ENCODE measurements at regions not wholly inside any gene's neighbourhood (a gene's known extent, or its start where the extent isn't known, plus 50 kb on each side); places are given as distances from the start of the nearest gene placed in this dataset.
"Not testable (repeated sequence)": the region's sequence is repeated elsewhere in the genome, so short reads cannot be mapped to it uniquely, and the experiment has no call there.

- no peak for DNase-seq
Measured at GRCh38 chr6:168369786-168370185, 50.2 kb upstream of the DACT2 start.

- DNase-seq, result peak; percentile 60
Measured at GRCh38 chr6:168370310-168370991, 50.9 kb upstream of the DACT2 start.

- DNase-seq, result no peak
Measured at GRCh38 chr6:168371185-168371584, 51.6 kb upstream of the DACT2 start.

GRCh38 chr6:168371618-168371980, 52.0 kb upstream of the DACT2 start:
- DNase-seq, result no peak

- no peak for DNase-seq
Measured at GRCh38 chr6:168371981-168372711, 52.6 kb upstream of the DACT2 start.

- no peak for DNase-seq
Measured at GRCh38 chr6:168372889-168373288, 53.3 kb upstream of the DACT2 start.

- DNase-seq, result no peak
Measured at GRCh38 chr6:168373389-168373788, 53.8 kb upstream of the DACT2 start.

- no peak for DNase-seq
Measured at GRCh38 chr6:168374051-168374502, 54.5 kb upstream of the DACT2 start.

- no peak for DNase-seq
Measured at GRCh38 chr6:168374541-168375071, 55.0 kb upstream of the DACT2 start.

- DNase-seq, result no peak
Measured at GRCh38 chr6:168376120-168376519, 56.5 kb upstream of the DACT2 start.

- no peak for DNase-seq
Measured at GRCh38 chr6:168376811-168377483, 57.4 kb upstream of the DACT2 start.

GRCh38 chr6:168377484-168377855, 57.9 kb upstream of the DACT2 start:
- no peak for DNase-seq

- no peak for DNase-seq
Measured at GRCh38 chr6:168377856-168378832, 58.6 kb upstream of the DACT2 start.

GRCh38 chr6:168379579-168379978, 60.0 kb upstream of the DACT2 start:
- DNase-seq, result not testable (repeated sequence)

GRCh38 chr6:168380166-168380955, 60.6 kb upstream of the SMOC2 start:
- DNase-seq, result not testable (repeated sequence)

GRCh38 chr6:168380956-168381605, 59.9 kb upstream of the SMOC2 start:
- no peak for DNase-seq

- no peak for DNase-seq
Measured at GRCh38 chr6:168381726-168382458, 59.1 kb upstream of the SMOC2 start.

GRCh38 chr6:168383062-168383854, 57.7 kb upstream of the SMOC2 start:
- DNase-seq, result no peak

Data from activated naive CD4-positive, alpha-beta T cell treated with anti-CD3 and anti-CD28 coated beads, Interleukin-2, amount 50 U/mL, for 16 hours (primary cell).